GM12891 (cell line): ENCODE measurements at regions not wholly inside any gene's neighbourhood (a gene's known extent, or its start where the extent isn't known, plus 50 kb on each side); places are given as distances from the start of the nearest gene placed in this dataset.

ENCODE experiments used
- POLR2A ChIP-seq: IDR thresholded peaks from 2 replicates; pipeline ENCODE4 v1.6.1; 2011; ENCODE audit warnings: low read depth, low read length, control low read depth
- POLR2AphosphoS5 ChIP-seq: IDR thresholded peaks from 2 replicates; pipeline ENCODE4 v1.6.1; 2011; ENCODE audit warnings: low read depth, low read length, control low read depth

DNA sequence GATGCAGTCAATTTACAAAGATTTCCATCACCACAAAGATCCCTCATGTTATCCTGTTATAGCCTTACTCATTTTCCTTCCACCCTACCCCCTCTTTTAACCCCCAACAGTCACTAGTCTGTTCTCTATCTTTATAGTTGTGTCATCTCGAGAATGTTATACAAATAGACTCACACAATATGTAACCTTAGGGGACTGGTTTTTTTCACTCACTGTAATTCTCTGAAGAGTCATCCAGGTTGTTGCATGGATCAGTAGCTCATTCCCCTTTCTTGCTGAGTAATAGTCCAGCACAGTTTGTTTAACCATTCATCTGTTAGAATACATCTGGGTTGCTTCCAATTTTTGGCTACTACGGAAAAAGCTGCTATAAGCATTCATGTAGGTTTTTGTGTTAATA, 121.1 kb upstream of the PDE1C start:
- TF ChIP-seq POLR2AphosphoS5 (no peak), POLR2A (no peak)
